Femur (tissue), 1 donor: ENCODE measurements at regions not wholly inside any gene's neighbourhood (a gene's known extent, or its start where the extent isn't known, plus 50 kb on each side); places are given as distances from the start of the nearest gene placed in this dataset.
"Not testable (repeated sequence)": the region's sequence is repeated elsewhere in the genome, so short reads cannot be mapped to it uniquely, and the experiment has no call there.

ENCODE experiments used
- DNase-seq: peaks from one replicate; pipeline ENCODE4 v3.0.0-alpha.2; 2017

GRCh38 chr2:225894236-225894980 lies 494.9 kb downstream of the NYAP2 start:
- DNase-seq, result no peak

DNA sequence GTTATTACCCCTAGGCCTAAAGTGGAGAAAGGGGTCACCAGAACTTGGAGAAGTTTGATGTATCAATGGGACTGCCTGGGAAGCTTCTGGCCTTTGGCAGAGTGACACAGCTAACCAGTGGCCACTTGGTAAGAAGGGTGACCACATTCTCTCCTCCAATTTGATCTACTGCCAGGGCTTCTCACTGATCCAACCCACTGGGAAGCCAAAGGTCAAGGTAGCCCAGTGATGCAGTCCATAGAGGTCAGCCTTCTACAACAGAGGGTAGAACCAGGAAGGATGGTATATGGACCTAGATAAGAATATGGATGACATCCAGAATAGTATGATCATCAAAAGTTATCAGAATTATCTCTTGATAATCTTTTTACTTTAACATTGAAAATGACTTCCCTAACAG lies 493.6 kb downstream of the NYAP2 start:
- DNase-seq, result no peak

DNA sequence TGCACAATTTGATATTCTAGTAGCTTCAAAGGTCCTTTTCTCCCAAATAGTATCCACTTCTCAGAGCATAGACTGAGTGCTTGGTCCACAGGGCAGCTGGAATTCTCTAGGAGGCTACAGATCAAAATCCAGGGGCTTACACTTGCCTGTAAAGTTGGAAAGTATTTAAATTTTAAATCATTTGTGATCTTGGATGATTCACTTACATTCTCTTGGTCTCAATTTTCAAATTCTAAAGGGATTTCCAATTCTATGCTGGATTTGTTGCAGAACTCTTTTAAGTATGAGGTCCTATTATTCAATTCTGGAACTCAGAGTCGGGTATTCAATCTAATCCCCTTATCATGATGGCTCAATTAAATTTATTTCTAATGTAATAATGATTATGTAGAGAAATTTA lies 492.3 kb downstream of the NYAP2 start:
- no peak for DNase-seq

GRCh38 chr2:225891013-225891412 lies 491.5 kb downstream of the NYAP2 start:
- DNase-seq, result no peak

DNA sequence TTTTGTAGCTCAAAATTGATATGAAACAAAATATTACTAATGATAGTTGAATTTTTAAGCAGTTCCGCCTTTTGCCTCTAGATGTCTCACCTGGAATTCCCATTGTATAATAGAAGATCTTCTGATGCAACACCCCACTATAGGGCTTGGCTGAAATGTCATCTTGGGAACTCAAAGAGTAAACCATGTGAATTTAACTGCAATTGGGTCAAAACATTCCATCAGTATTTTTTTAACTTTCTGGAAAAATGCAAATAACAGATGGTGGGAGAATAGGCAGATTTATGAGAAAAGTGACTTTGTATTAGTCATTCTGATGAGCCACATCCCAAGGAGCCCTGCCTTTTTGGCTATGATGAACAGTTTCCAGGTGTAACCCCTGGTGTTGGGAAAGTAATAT lies 489.9 kb downstream of the NYAP2 start:
- peak; percentile 35 for DNase-seq

GRCh38 chr2:225867071-225867470 lies 467.6 kb downstream of the NYAP2 start:
- no peak for DNase-seq

DNA sequence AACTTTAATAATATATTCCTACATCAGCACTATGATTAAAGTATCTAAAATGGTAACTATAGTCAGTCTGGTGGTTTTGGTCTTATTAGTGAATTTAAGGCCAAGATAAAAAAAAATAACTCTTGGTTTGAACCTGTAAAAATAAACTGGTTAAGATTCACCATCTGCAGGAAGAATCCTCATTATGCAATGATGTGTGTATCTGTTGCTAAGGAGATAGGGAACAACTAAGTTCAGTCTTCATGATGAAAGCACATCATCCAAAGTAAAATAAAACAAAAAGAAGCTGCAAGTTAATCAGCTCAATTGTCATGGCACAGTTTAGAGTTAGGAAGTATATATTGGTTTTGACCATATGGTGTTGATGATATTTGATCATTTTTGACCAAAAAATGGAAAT lies 466.0 kb downstream of the NYAP2 start:
- no peak for DNase-seq

GRCh38 chr2:225864394-225864793 lies 464.9 kb downstream of the NYAP2 start:
- DNase-seq, result no peak

DNA sequence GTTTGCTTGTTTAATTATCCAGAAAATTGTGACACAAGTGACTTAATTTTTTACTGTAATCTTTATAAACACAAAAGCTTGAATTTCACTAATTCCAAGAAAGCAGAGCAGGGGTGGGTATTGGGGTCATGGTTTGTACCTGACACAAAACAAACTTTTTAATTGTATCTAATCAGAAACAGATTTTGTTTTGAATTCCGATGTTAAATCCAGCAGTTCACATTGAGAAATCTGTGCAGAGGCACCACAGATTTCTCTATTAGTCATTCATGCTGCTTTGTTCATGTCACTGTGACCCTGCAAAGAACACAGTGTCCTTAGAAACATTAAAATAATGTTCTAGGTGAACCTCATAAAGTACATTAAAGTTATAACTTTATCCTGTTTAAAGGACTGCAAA lies 443.4 kb downstream of the NYAP2 start:
- no peak for DNase-seq

GRCh38 chr2:225841314-225841713 lies 441.8 kb downstream of the NYAP2 start:
- no peak for DNase-seq

DNA sequence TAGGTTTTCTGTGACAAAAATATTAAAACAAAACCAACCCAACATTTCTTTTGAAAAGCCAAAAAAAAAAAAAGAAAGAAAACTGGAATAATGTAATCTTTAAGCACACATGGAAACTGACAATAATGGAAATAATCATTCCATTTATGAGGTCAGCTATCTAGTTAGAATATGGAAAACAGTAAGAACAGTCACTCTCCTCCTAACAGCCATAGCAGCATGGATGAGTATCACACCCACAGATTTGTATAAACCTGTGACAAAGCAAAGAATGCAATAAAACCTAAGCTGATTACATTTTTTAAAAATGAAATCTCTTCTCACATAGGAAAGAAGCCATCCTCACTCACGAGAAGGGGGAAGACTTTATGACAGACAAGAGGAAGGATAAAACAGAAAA lies 437.8 kb downstream of the NYAP2 start:
- DNase-seq, result no peak

GRCh38 chr2:225824748-225825449 lies 425.4 kb downstream of the NYAP2 start:
- no peak for DNase-seq

- DNase-seq, result no peak
Observed at GRCh38 chr2:225821351-225821750, 421.8 kb downstream of the NYAP2 start.

DNA sequence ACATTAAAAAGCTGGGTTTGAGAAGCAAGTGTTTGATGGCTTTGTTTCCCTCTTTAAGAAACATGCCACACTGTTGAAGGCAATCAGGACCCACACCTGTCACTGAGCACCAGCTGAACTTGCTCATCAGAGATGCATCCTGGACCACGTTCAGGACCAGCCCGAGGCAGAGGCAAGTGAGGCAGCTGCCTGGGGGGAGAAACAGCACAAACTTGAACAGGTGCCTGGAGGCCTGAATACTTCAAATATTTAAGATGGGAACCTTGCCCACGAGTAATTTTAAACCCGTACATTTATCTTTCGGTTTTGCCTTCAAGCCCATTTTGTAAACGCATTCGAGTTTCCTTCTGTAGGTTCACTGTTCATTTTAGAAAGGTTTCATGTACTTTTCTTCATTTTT lies 421.3 kb downstream of the NYAP2 start:
- peak; percentile 64 for DNase-seq

- no peak for DNase-seq
Observed at GRCh38 chr2:225814554-225814953, 415.0 kb downstream of the NYAP2 start.

DNA sequence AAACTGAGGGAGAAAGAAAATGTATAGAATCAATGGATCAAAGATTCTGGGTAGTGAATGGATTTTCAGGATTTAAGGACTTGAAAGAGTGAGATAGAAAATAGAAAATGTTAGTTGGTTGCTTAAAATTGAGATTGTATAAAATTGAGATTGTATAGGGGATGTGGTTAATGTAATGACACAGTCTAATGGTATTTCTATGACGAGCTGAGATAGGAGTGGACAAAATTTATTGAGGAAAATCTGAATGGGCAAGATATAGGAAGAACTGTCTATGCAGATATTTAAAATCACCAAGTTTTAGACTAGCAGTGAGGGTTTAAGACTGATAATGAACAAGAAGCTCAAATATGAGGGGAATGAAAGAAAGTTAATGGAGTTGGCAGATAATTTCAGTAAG lies 406.6 kb downstream of the NYAP2 start:
- no peak for DNase-seq

GRCh38 chr2:225802076-225802475 lies 402.6 kb downstream of the NYAP2 start:
- not testable (repeated sequence) for DNase-seq

DNA sequence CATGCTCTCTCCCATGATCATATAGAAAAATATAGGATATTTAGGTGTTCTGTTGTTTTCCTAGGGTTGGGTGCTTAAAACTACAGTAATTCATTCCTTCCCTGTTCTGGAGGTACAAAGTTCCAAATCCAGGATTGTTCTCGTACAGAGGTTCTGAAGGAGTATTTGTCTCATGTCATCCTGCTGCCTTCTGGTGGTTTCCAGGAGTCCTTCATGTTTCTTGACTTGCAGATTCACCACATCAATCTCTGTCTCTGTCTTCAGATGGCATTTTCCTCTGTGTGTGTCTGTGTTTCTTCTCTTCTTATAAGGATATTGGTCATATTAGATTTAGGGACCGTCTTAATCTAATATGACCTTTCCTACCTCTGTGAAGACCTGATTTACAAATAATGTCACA lies 397.9 kb downstream of the NYAP2 start:
- DNase-seq, result no peak

GRCh38 chr2:225794652-225795400 lies 395.3 kb downstream of the NYAP2 start:
- DNase-seq, result no peak

DNA sequence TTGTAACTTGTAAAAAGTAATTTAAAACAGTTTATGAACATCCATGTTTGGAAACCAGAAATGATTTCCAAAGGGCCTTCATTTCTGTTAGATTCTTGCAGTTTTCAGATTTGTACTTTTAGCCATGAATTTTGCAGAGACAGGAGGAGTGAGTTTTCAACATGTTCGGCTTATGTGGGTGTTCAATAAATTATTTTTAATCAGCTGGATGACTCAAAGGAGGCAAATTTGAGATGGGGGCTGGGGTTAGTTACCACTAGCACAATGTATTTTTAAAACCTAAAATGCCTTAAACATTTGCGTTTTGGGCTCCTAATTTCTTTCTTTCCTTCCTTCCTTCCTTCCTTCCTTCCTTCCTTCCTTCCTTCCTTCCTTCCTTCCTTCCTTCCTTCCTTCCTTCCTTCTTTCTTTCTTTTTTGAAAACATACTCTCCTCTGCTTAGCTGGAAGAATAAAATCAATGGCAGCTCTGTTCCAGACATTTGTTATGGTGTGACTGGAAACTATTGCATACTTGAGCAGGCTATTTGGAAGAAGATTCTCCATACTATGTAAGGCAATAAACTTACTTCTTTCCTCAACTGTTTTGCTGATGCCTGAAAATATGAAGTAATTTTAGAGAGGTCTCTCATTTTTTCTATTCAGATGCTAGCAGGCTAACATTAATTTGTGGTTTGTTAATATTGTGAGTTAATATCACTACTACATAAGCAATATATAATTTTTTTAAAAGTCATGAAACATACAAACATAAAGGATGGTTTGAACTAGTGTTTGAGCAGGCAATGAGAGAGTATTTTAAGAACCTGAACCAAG lies 394.4 kb downstream of the NYAP2 start:
- no peak for DNase-seq

GRCh38 chr2:225788571-225789094 lies 389.1 kb downstream of the NYAP2 start:
- no peak for DNase-seq

GRCh38 chr2:225787497-225787896 lies 388.0 kb downstream of the NYAP2 start:
- DNase-seq, result no peak

DNA sequence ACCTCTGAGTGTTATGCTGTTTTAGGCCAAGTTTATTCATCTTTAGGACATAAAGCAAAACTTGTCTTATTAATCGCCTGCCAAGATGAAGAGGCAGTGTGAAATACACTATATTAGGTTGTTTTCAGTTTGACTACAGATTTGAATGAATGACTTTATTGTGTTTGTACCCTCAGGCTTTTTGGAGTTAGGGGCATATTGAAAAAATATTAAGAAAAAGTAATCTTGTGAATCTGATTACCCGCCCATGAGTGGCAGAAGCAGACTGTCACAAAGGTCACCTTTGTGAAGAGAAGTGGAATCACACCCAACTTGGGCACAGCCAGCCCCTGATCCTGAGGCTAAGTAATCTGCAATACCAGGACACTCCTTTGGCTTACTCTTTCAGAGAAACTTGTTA lies 382.5 kb downstream of the NYAP2 start:
- no peak for DNase-seq
